Right lobe of liver (tissue), 6 donors: ENCODE measurements at regions not wholly inside any gene's neighbourhood (a gene's known extent, or its start where the extent isn't known, plus 50 kb on each side); places are given as distances from the start of the nearest gene placed in this dataset.
A peak's percentile ranks its signal among the peaks of the same experiment; 100 is the strongest.

Source experiments
- ATAC-seq, 4 donors: fragments of 200-7000 bp; cut with Tn5 transposase; one replicate each; pipeline ENCODE4 v1.9.1; 2020; ENCODE audit warnings: mild to moderate bottlenecking in 4 of 4, moderate library complexity in 4 of 4
- DNase-seq, 3 donors: peaks; one replicate each; pipeline ENCODE4 v3.0.0-alpha.2; 2020
- H3K27ac ChIP-seq, 3 donors: fragments of 200-600 bp; one replicate each; pipeline ENCODE4 v1.8.0; 2022
- H3K27me3 ChIP-seq, 2 donors: fragments of 200-600 bp; one replicate each; pipeline ENCODE4 v1.8.0; 2022
- H3K36me3 ChIP-seq, 4 donors: fragments of 200-600 bp; sonication (generic) in 1 of 4; one replicate each; pipeline versions ENCODE4 v1.5.1 to v1.8.0; 2017 to 2022; ENCODE audit warnings: control low read depth in 1 of 4
- H3K4me1 ChIP-seq, 4 donors: fragments of 200-600 bp; sonication (generic) in 1 of 4; one replicate each; pipeline versions ENCODE4 v1.5.1 to v1.8.0; 2017 to 2022; ENCODE audit warnings: control low read depth in 1 of 4
- H3K4me3 ChIP-seq, 3 donors: fragments of 200-600 bp; one replicate each; pipeline ENCODE4 v1.8.0; 2022
- H3K9me3 ChIP-seq, 4 donors: fragments of 200-600 bp; sonication (generic) in 1 of 4; one replicate each; pipeline versions ENCODE4 v1.5.1 to v1.8.0; 2017 to 2022; ENCODE audit warnings: control low read depth in 1 of 4
- POLR2A ChIP-seq: fragments of 450-650 bp; IDR thresholded peaks from one replicate; pipeline ENCODE4 v1.6.1; 2017; ENCODE audit warnings: antibody characterized with exemption, mild to moderate bottlenecking
- WGBS: methylation state at CpG from one replicate; pipeline ENCODE4 v1.1.6; 2018; ENCODE audit warnings: low coverage, low lambda C conversion rate; ENCODE audit not compliant: insufficient coverage; ENCODE audit errors: missing lambda C conversion rate; 5-methylcytosine and 5-hydroxymethylcytosine counted together
- intact Hi-C, 2 donors: fragments of 100-400 bp; cut with DNase I; formaldehyde crosslinking; loops; one replicate each; pipeline versions ENCODE4 v1.11.2 to v1.14.1; 2022
- TF ChIP-seq, protein P1 (sequence below), 4 donors: fragments of 200-600 bp in 3 of 4; fragments of 450-650 bp in 1 of 4; IDR thresholded peaks; one replicate each; pipeline versions ENCODE4 v1.5.1 to v1.8.0; 2016 to 2022; ENCODE audit warnings: antibody characterized with exemption in 4 of 4, mild to moderate bottlenecking in 2 of 4
- donor health status: DM: no; HTN: yes; CAD: no.
- donor health status: DM: no; HTN: no; CAD: no.
- donor health status: DM: no; HTN: no; CAD: no.
- donor health status: DM: no; HTN: yes; CAD: no.
- donor health status: DM: no; HTN: yes; CAD: no.

DNA sequence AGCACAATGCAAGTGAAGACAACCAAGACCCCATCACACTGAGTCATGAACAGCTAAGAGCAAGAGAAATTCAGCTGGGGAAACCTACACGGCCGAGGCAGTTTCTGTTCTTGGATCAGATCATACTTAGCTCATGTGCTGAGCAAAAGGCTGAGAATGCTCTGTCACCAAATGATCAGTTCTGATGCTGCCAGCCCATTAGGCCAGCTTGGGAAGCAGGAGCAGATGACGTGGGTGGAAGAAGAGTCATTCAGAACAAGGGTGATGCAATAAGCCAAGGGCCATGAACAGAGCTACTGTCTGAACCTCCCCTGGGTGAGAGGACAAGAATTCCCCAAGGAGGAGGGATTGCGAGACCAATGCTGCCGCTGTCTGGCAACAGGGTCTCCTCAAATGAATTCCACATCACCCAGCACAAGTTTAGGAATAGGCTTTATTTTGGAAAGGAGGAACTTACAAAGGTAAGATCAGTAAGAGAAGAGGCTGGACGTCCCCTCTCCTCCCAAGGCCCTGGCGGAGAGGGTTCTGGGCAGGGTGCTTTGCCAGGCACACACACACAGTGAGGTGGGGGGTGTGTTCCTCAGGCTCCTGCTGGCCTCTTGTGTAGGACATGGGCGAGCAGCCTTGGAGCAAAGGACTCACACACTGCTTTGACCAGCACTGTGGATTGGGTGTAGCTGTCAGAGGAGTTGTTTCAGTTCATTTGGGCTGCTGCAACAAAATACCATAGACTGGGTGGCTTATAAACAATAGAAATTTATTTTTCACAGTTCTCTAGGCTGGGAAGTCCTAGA is 65.6 kb upstream of the CTXND1 start:
- Histone ChIP-seq H3K27ac (no peak overlapping the region), H3K4me3 (no peak overlapping the region), H3K4me1 (no peaks in the 10 kb centered on the region), H3K36me3 (no peaks in the 10 kb centered on the region), H3K27me3 (no peaks in the 10 kb centered on the region), H3K9me3 (no peaks in the 10 kb centered on the region)
- DNase-seq: no peak
- no peak for TF ChIP-seq POLR2A
- TF ChIP-seq, protein P1, sequence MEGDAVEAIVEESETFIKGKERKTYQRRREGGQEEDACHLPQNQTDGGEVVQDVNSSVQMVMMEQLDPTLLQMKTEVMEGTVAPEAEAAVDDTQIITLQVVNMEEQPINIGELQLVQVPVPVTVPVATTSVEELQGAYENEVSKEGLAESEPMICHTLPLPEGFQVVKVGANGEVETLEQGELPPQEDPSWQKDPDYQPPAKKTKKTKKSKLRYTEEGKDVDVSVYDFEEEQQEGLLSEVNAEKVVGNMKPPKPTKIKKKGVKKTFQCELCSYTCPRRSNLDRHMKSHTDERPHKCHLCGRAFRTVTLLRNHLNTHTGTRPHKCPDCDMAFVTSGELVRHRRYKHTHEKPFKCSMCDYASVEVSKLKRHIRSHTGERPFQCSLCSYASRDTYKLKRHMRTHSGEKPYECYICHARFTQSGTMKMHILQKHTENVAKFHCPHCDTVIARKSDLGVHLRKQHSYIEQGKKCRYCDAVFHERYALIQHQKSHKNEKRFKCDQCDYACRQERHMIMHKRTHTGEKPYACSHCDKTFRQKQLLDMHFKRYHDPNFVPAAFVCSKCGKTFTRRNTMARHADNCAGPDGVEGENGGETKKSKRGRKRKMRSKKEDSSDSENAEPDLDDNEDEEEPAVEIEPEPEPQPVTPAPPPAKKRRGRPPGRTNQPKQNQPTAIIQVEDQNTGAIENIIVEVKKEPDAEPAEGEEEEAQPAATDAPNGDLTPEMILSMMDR (IDR thresholded peaks at IDR 0.05): no peak
- 87% methylated on average over 5 of the region's 8 CpGs for WGBS
- intact Hi-C loops: no loop called here
- ATAC-seq: peak in 1 of 4 donors; percentile 63

DNA sequence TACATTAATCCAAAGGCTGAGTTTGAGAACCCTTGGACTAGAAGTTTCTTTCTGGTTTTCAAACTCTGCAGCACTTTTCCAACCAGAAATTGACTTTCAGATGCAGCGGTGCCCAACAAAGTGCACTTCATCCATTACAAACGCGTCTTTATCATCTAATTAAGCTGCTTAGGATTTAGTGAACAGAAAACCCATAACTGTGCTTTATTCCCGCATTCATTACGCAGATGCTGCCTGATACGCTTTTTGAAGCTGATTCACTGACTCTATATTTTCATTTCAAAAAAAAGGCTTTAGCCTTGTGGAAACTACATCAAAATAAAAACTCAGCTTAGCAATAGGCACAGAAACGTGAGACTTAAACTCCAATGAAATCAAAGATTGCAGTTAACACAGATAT is 69.8 kb upstream of the CTXND1 start:
- Histone ChIP-seq H3K4me1 (no peaks in the 10 kb centered on the region), H3K27me3 (no peaks in the 10 kb centered on the region), H3K4me3 (no peak overlapping the region), H3K36me3 (no peaks in the 10 kb centered on the region), H3K27ac (no peak overlapping the region), H3K9me3 (no peaks in the 10 kb centered on the region)
- TF ChIP-seq, protein P1 (IDR thresholded peaks at IDR 0.05): no peak
- no peak for TF ChIP-seq POLR2A
- ATAC-seq: no peak
- DNase-seq: no peak
- intact Hi-C loops: no loop called here
- WGBS: 81% methylated on average over 7 of the region's 7 CpGs

DNA sequence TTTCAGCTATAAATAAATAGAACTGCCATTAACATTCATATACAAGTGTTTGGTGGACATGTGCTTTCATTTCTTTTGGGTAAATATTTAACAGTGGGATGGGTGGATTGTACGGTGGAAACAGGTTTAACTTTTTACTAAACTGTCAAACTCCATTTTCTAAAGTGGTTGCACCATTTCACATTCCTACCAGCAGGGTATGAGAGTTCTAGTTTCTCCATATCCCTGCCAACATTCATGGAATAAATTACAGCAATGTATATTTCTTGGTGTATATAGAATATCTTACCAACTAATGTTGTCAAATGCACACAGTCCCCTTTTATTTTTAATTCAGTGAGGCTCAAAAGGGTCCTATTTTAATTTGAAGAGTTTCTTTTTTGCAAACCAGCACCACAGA is 71.3 kb upstream of the CTXND1 start:
- 56% methylated on average over 1 of the region's 1 CpG for WGBS
- no peak overlapping the region for H3K4me3 ChIP-seq
- TF ChIP-seq, protein P1 (IDR thresholded peaks at IDR 0.05): peak in 1 of 4 donors; percentile 7
- TF ChIP-seq POLR2A: no peak
- intact Hi-C loops: no loop called here
- no peaks in the 10 kb centered on the region for H3K9me3 ChIP-seq
- H3K27me3 ChIP-seq: no peaks in the 10 kb centered on the region
- no peaks in the 10 kb centered on the region for H3K36me3 ChIP-seq
- no peak for ATAC-seq
- DNase-seq: no peak
- H3K27ac ChIP-seq: no peak overlapping the region
- no peaks in the 10 kb centered on the region for H3K4me1 ChIP-seq

- ATAC-seq: no peak
- no peak for DNase-seq
- intact Hi-C loops: no loop called here
- Histone ChIP-seq H3K9me3 (no peaks in the 10 kb centered on the region), H3K27me3 (no peaks in the 10 kb centered on the region), H3K27ac (no peak overlapping the region), H3K36me3 (no peaks in the 10 kb centered on the region), H3K4me3 (no peak overlapping the region), H3K4me1 (no peaks in the 10 kb centered on the region)
- 60% methylated on average over 3 of the region's 3 CpGs for WGBS
- TF ChIP-seq, protein P1 (IDR thresholded peaks at IDR 0.05): no peak
- TF ChIP-seq POLR2A: no peak
These were observed 72.6 kb upstream of the CTXND1 start for GRCh38 chr15:80324545-80325080.
